GM23248 (cell line): ENCODE measurements at regions not wholly inside any gene's neighbourhood (a gene's known extent, or its start where the extent isn't known, plus 50 kb on each side); places are given as distances from the start of the nearest gene placed in this dataset.

Source experiments
- EZH2 ChIP-seq: fragments of 200-600 bp; sonication (generic); IDR thresholded peaks from 2 replicates; pipeline ENCODE4 v1.6.1; 2018; ENCODE audit warnings: antibody characterized with exemption, mild to moderate bottlenecking; ENCODE audit not compliant: insufficient read depth, poor library complexity, severe bottlenecking
- EZH2phosphoT487 ChIP-seq: fragments of 200-600 bp; sonication (generic); IDR thresholded peaks from 2 replicates; pipeline ENCODE4 v1.6.1; 2018; ENCODE audit warnings: antibody characterized with exemption, moderate library complexity, mild to moderate bottlenecking, low read depth; ENCODE audit not compliant: insufficient read depth

GRCh38 chr4:14000091-14000814 is 372.7 kb upstream of the BOD1L1 start:
- TF ChIP-seq EZH2 (no peak), EZH2phosphoT487 (no peak)
